GM12878 (cell line): ENCODE measurements at regions not wholly inside any gene's neighbourhood (a gene's known extent, or its start where the extent isn't known, plus 50 kb on each side); places are given as distances from the start of the nearest gene placed in this dataset.

ENCODE experiments used
- ATAC-seq: fragments of 200-7000 bp; cut with Tn5 transposase; 3 replicates; pipeline ENCODE4 v1.9.1; 2020; ENCODE audit warnings: mild to moderate bottlenecking, moderate library complexity
- BruUV-seq: library from RNA; stranded (reverse); fragments of 400-500 nt; replicated peaks from 2 replicates; lab custom pipeline; 2021; lab: Mats Ljungman, UMichigan
- CTCF ChIA-PET: fragments of 300-600 bp; sonication (Branson Sonifier 250); formaldehyde crosslinking; extraction: SDS; loops from one replicate; lab custom pipeline; 2021; ENCODE audit warnings: inconsistent platforms; lab: Yijun Ruan, JAX
- POLR2A ChIA-PET: fragments of 350-600 bp; formaldehyde crosslinking; extraction: SDS; loops from one replicate; lab custom pipeline; 2021; ENCODE audit warnings: inconsistent platforms; lab: Charles Lee
- RAD21 ChIA-PET: fragments of 300-600 bp; sonication (Branson Sonifier 250); formaldehyde crosslinking; loops from one replicate; lab custom pipeline; 2023; ENCODE audit warnings: antibody characterized with exemption; ENCODE audit not compliant: unreplicated experiment; lab: Charles Lee
- SMC1A ChIA-PET: fragments of 300-600 bp; sonication (Branson Sonifier 250); formaldehyde crosslinking; loops from one replicate; lab custom pipeline; 2023; ENCODE audit not compliant: unreplicated experiment, uncharacterized antibody; lab: Charles Lee
- DNase-seq: peaks from one replicate; pipeline ENCODE4 v3.0.0-alpha.2; 2011; ENCODE audit warnings: low read depth, low spot score
- FAIRE-seq: peaks from 3 replicates; lab custom pipeline; 2011; peaks lifted over from hg19 to GRCh38; lab: Jason Lieb, UNC
- H2AFZ ChIP-seq: 2 replicates; pipeline ENCODE4 v1.6.0; 2011; ENCODE audit warnings: low read depth, low read length, control low read depth; ENCODE audit not compliant: control insufficient read depth
- H3K27ac ChIP-seq: 2 replicates; pipeline ENCODE4 v1.5.1; 2011; ENCODE audit warnings: control low read depth; ENCODE audit not compliant: control insufficient read depth, insufficient read depth
- H3K27me3 ChIP-seq, 2 experiments: replicated peaks in 1 of 2; 2 replicates each; pipeline versions ENCODE4 v1.6.0 to v1.6.1; 2011; ENCODE audit warnings: low read length in 1 of 2; ENCODE audit not compliant: control insufficient read depth in 2 of 2, insufficient read depth in 2 of 2
- H3K36me3 ChIP-seq, 2 experiments: 2 replicates each; pipeline ENCODE4 v1.5.1; 2011; ENCODE audit warnings: low read length in 1 of 2; ENCODE audit not compliant: control insufficient read depth in 2 of 2, insufficient read depth in 2 of 2
- H3K4me1 ChIP-seq: 2 replicates; pipeline ENCODE4 v1.6.1; 2011; ENCODE audit warnings: mild to moderate bottlenecking, low read length, moderate library complexity, mixed read lengths; ENCODE audit not compliant: control insufficient read depth, insufficient read depth
- H3K4me2 ChIP-seq: 2 replicates; pipeline ENCODE4 v1.6.0; 2011; ENCODE audit warnings: control low read depth; ENCODE audit not compliant: control insufficient read depth, insufficient read depth
- H3K4me3 ChIP-seq: fragments of 200-600 bp; sonication (generic); 2 replicates; pipeline ENCODE4 v1.5.1; 2016
- H3K79me2 ChIP-seq: 2 replicates; pipeline ENCODE4 v1.6.0; 2011; ENCODE audit warnings: low read length; ENCODE audit not compliant: control insufficient read depth, insufficient read depth
- H3K9ac ChIP-seq: 2 replicates; pipeline ENCODE4 v1.8.0; 2011; ENCODE audit warnings: low read length, control low read depth, mixed read lengths; ENCODE audit not compliant: control insufficient read depth, insufficient read depth
- H3K9me3 ChIP-seq: replicated peaks from 3 replicates; pipeline ENCODE4 v1.5.1; 2011; ENCODE audit warnings: mild to moderate bottlenecking, low read length; ENCODE audit not compliant: control insufficient read depth, insufficient read depth
- H4K20me1 ChIP-seq: 2 replicates; pipeline ENCODE4 v1.6.0; 2011; ENCODE audit not compliant: control insufficient read depth, insufficient read depth
- CBX3 ChIP-seq: fragments of 200-600 bp; sonication (generic); IDR thresholded peaks from 2 replicates; pipeline ENCODE4 v1.6.1; 2016; ENCODE audit warnings: low read depth, borderline replicate concordance
- NFYA ChIP-seq: IDR thresholded peaks from 2 replicates; pipeline ENCODE4 v1.6.1; 2011; ENCODE audit warnings: low read depth, mild to moderate bottlenecking, low read length, improper control_type of control experiment, borderline replicate concordance
- ZBED1 ChIP-seq: IDR thresholded peaks from 2 replicates; pipeline ENCODE4 v1.6.1; 2016; ENCODE audit warnings: borderline replicate concordance
- WGBS: methylation state at CpG from one replicate; pipeline ENCODE4 v1.1.6; 2016; ENCODE audit warnings: low lambda C conversion rate; ENCODE audit not compliant: insufficient replicate concordance, insufficient coverage; ENCODE audit errors: missing lambda C conversion rate; 5-methylcytosine and 5-hydroxymethylcytosine counted together
- in situ Hi-C: fragments of 300-500 bp; cut with MboI; formaldehyde crosslinking; loops from 9 replicates; pipeline ENCODE4 v1.14.3; 2018; ENCODE audit warnings: mixed read lengths
- intact Hi-C: fragments of 100-400 bp; cut with micrococcal nuclease; formaldehyde crosslinking; loops from one replicate; pipeline ENCODE4 v1.14.2; 2022; ENCODE audit not compliant: unreplicated experiment

DNA sequence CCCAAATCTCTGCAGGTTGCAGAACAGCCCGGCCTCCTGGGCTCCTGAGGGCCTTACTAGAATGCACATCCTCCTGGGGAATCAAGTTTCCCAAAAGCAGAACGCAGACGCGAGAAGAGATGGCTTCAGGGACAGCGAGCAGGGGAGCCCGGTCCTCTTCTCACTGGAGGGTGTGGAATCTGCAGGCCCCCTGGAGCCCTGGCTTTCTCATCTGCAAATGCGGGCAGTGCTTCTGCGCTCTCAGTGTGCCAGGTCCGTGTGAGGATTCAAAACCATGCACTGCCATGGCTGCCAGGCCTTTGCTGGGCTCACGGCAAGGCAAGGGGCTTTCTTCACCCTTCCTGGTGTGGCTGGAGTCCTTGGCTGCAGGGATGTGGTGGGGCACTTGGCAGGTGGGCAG is 330.9 kb upstream of the MKI67 start:
- RAD21 ChIA-PET = no interaction called here
- H3K79me2 ChIP-seq = no peaks in the 10 kb centered on the region
- TF ChIP-seq ZBED1 (no peak), CBX3 (no peak)
- TF ChIP-seq, all 136 proteins: peak for 0
- WGBS = 46% methylated on average over 10 of the region's 10 CpGs
- ChIA-PET POLR2A (no interaction called here), SMC1A (no interaction called here), CTCF (no interaction called here)
- no peak for DNase-seq
- ATAC-seq = no peak
- no peaks in the 10 kb centered on the region for H3K9me3 ChIP-seq
- no peak overlapping the region for H3K4me3 ChIP-seq
- H3K27me3 ChIP-seq = no peaks in the 10 kb centered on the region
- H3K27ac ChIP-seq = no peak overlapping the region
- no peaks in the 10 kb centered on the region for H4K20me1 ChIP-seq
- no peak for FAIRE-seq
- no peak overlapping the region for H3K9ac ChIP-seq
- intact Hi-C loops (no loop called here), in situ Hi-C loops (no loop called here)
- BruUV-seq = no TSS peak
- H3K4me1 ChIP-seq = no peaks in the 10 kb centered on the region
- H3K36me3 ChIP-seq = no peaks in the 10 kb centered on the region
- H3K4me2 ChIP-seq = no peak overlapping the region
- no peak overlapping the region for H2AFZ ChIP-seq

DNA sequence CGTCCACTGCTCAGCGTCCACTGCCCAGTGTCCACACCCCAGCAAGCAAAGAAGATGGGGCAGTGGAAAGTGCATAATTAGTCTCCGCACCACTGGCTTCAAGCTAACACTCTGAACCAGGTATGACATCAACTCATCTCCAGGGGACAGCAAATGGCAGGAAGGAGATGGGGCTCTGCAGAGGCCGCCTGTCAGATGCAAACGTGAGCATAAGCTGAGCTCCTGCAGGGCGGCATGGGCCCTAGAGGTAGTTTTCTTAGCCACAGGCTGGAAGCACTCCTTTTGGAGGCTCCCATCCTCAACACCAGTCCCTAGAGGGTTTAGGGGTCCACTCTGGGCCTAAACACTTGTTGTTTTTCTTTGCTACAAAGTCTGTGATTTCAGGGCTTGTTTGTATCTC is 335.8 kb upstream of the MKI67 start:
- H3K79me2 ChIP-seq = no peaks in the 10 kb centered on the region
- H3K36me3 ChIP-seq = no peaks in the 10 kb centered on the region
- ATAC-seq (no peak), FAIRE-seq (no peak), DNase-seq (no peak)
- intact Hi-C loops (no loop called here), in situ Hi-C loops (no loop called here)
- RAD21 ChIA-PET = no interaction called here
- no peaks in the 10 kb centered on the region for H4K20me1 ChIP-seq
- peaks cover 2% of the 10 kb centered on the region for H3K9me3 ChIP-seq
- no peak overlapping the region for H3K9ac ChIP-seq
- SMC1A ChIA-PET = no interaction called here
- 14% methylated on average over 6 of the region's 6 CpGs for WGBS
- no TSS peak for BruUV-seq
- H2AFZ ChIP-seq = no peak overlapping the region
- H3K27ac ChIP-seq = no peak overlapping the region
- H3K27me3 ChIP-seq = no peaks in the 10 kb centered on the region
- H3K4me2 ChIP-seq = no peak overlapping the region
- CTCF ChIA-PET = no interaction called here
- H3K4me1 ChIP-seq = no peaks in the 10 kb centered on the region
- no peak for TF ChIP-seq NFYA
- H3K4me3 ChIP-seq = no peak overlapping the region
- POLR2A ChIA-PET = no interaction called here
